ENCODE measurements at regions not wholly inside any gene's neighbourhood (a gene's known extent, or its start where the extent isn't known, plus 50 kb on each side); places are given as distances from the start of the nearest gene placed in this dataset.

- no peak for DNase-seq
- Mint-ChIP-seq H3K4me1 (ENCODE audit: low read depth, unreplicated experiment) (no peaks in the 10 kb centered on the region), H3K27ac (ENCODE audit: unreplicated experiment) (no peak overlapping the region), H3K27me3 (ENCODE audit: insufficient read depth, unreplicated experiment) (peaks cover 3% of the 10 kb centered on the region), H3K9me3 (ENCODE audit: unreplicated experiment) (peaks cover 21% of the 10 kb centered on the region), H3K4me3 (ENCODE audit: unreplicated experiment) (no peak overlapping the region), H3K36me3 (ENCODE audit: insufficient read depth, unreplicated experiment) (no peaks in the 10 kb centered on the region)
- Histone ChIP-seq H3K4me3 (ENCODE audit: low read depth, low read length) (no peak overlapping the region), H3K4me1 (no peaks in the 10 kb centered on the region), H3K36me3 (ENCODE audit: control insufficient read depth, insufficient read depth, low read length) (no peaks in the 10 kb centered on the region), H3K9me3 (no peaks in the 10 kb centered on the region), H3K27me3 (replicated peaks; ENCODE audit: control insufficient read depth, insufficient read depth, low read length) (no peaks in the 10 kb centered on the region)
- intact Hi-C loops (cut with micrococcal nuclease; ENCODE audit: unreplicated experiment), result no loop called here
- TF ChIP-seq CTCF (IDR thresholded peaks at IDR 0.05; ENCODE audit: insufficient read depth in 1 of 2, low read depth in 1 of 2, low read length in 1 of 2, severe bottlenecking in 1 of 2, unreplicated experiment in 1 of 2), result no peak
- BruUV-seq (replicated peaks), result no TSS peak
- ChIA-PET POLR2A (no interaction called here), CTCF (no interaction called here)
These were observed 640.1 kb upstream of the MBL2 start for GRCh38 chr10:53412651-53413050.

- intact Hi-C loops (cut with micrococcal nuclease; ENCODE audit: unreplicated experiment), result no loop called here
- H3K9me3 ChIP-seq, result no peaks in the 10 kb centered on the region
- H3K36me3 ChIP-seq (ENCODE audit: control insufficient read depth, insufficient read depth, low read length), result no peaks in the 10 kb centered on the region
- Mint-ChIP-seq H3K27me3 (ENCODE audit: insufficient read depth, unreplicated experiment) (peaks cover 3% of the 10 kb centered on the region), H3K27ac (ENCODE audit: unreplicated experiment) (no peak overlapping the region), H3K4me3 (ENCODE audit: unreplicated experiment) (no peak overlapping the region), H3K4me1 (ENCODE audit: low read depth, unreplicated experiment) (no peaks in the 10 kb centered on the region), H3K36me3 (ENCODE audit: insufficient read depth, unreplicated experiment) (no peaks in the 10 kb centered on the region), H3K9me3 (ENCODE audit: unreplicated experiment) (no peaks in the 10 kb centered on the region)
- TF ChIP-seq CTCF (IDR thresholded peaks at IDR 0.05; ENCODE audit: insufficient read depth in 1 of 2, low read depth in 1 of 2, low read length in 1 of 2, severe bottlenecking in 1 of 2, unreplicated experiment in 1 of 2), result no peak
- no peaks in the 10 kb centered on the region for H3K4me1 ChIP-seq
- ChIA-PET CTCF (no interaction called here), POLR2A (no interaction called here)
- no TSS peak for BruUV-seq (replicated peaks)
- no peak overlapping the region for H3K4me3 ChIP-seq (ENCODE audit: low read depth, low read length)
- H3K27me3 ChIP-seq (replicated peaks; ENCODE audit: control insufficient read depth, insufficient read depth, low read length), result no peaks in the 10 kb centered on the region
- no peak for DNase-seq
These were observed 633.9 kb upstream of the MBL2 start for GRCh38 chr10:53406532-53406931.

GRCh38 chr10:53403688-53404087 lies 631.1 kb upstream of the MBL2 start:
- Mint-ChIP-seq H3K27ac (ENCODE audit: unreplicated experiment) (no peak overlapping the region), H3K36me3 (ENCODE audit: insufficient read depth, unreplicated experiment) (no peaks in the 10 kb centered on the region), H3K4me1 (ENCODE audit: low read depth, unreplicated experiment) (no peaks in the 10 kb centered on the region), H3K4me3 (ENCODE audit: unreplicated experiment) (no peak overlapping the region), H3K27me3 (ENCODE audit: insufficient read depth, unreplicated experiment) (no peaks in the 10 kb centered on the region), H3K9me3 (ENCODE audit: unreplicated experiment) (peaks cover 19% of the 10 kb centered on the region)
- H3K4me3 ChIP-seq (ENCODE audit: low read depth, low read length), result no peak overlapping the region
- ChIA-PET POLR2A (no interaction called here), CTCF (interaction anchor here (1.2 kb wide), 1 partner anchor 86 kb away, joined by 4 read pairs; no protein-coding TSS in a partner anchor)
- H3K36me3 ChIP-seq (ENCODE audit: control insufficient read depth, insufficient read depth, low read length), result no peaks in the 10 kb centered on the region
- H3K27me3 ChIP-seq (replicated peaks; ENCODE audit: control insufficient read depth, insufficient read depth, low read length), result no peaks in the 10 kb centered on the region
- H3K4me1 ChIP-seq, result no peaks in the 10 kb centered on the region
- TF ChIP-seq CTCF (IDR thresholded peaks at IDR 0.05; ENCODE audit: insufficient read depth in 1 of 2, low read depth in 1 of 2, low read length in 1 of 2, severe bottlenecking in 1 of 2, unreplicated experiment in 1 of 2), result no peak
- no peaks in the 10 kb centered on the region for H3K9me3 ChIP-seq
- no peak for DNase-seq
- intact Hi-C loops (cut with micrococcal nuclease; ENCODE audit: unreplicated experiment), result no loop called here
- BruUV-seq (replicated peaks), result no TSS peak
